ENCODE measurements at regions not wholly inside any gene's neighbourhood (a gene's known extent, or its start where the extent isn't known, plus 50 kb on each side); places are given as distances from the start of the nearest gene placed in this dataset.

DNA sequence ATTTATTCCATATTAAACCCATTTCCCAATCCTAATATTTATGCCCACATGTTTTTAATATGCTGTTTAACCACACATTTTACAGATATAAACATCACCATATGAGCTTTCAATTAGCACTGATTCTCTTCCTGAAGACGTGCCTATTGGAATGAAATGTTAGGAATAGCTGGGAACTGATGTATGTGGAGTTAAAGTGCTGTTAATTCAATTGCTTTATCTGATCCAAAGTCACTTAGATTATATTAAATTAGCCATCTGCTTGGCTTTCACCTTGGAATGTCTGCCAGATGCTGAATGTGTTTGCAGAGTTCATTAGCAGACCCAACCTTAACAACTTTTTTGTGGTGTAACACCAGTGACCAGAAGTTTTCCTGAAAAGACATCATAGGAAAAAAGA, 942.9 kb upstream of the KLHL29 start:
- BruUV-seq (replicated peaks): no TSS peak
- intact Hi-C loops (cut with micrococcal nuclease; ENCODE audit: unreplicated experiment): no loop called here
- ChIA-PET CTCF (no interaction called here), POLR2A (no interaction called here)
- DNase-seq (ENCODE audit: low read depth, low spot score): no peak
- in situ Hi-C loops (cut with HindIII; ENCODE audit: low pct_unique_long_range_greater_than_20kb, low sequenced_read_pairs): no loop called here
- H3K27me3 ChIP-seq (ENCODE audit: control insufficient read depth, insufficient read depth, low read length): no peaks in the 10 kb centered on the region
- no peak for ATAC-seq
- H3K4me1 ChIP-seq (ENCODE audit: control insufficient read depth, insufficient read depth, low read length): no peaks in the 10 kb centered on the region
- no peak overlapping the region for H3K4me3 ChIP-seq (ENCODE audit: low read depth in 2 of 2, low read length in 2 of 2)
- TF ChIP-seq SIN3A (IDR thresholded peaks at IDR 0.05; ENCODE audit: borderline replicate concordance, insufficient read depth, low read depth, low read length): no peak
- no peak overlapping the region for H3K27ac ChIP-seq (ENCODE audit: low read length)
- H3K9me3 ChIP-seq (ENCODE audit: control insufficient read depth, insufficient read depth, low read depth, low read length): peaks cover 3% of the 10 kb centered on the region; the same call in 1 of the 2 replicates
- no peaks in the 10 kb centered on the region for H3K36me3 ChIP-seq (ENCODE audit: control insufficient read depth, insufficient read depth, low read length)

DNA sequence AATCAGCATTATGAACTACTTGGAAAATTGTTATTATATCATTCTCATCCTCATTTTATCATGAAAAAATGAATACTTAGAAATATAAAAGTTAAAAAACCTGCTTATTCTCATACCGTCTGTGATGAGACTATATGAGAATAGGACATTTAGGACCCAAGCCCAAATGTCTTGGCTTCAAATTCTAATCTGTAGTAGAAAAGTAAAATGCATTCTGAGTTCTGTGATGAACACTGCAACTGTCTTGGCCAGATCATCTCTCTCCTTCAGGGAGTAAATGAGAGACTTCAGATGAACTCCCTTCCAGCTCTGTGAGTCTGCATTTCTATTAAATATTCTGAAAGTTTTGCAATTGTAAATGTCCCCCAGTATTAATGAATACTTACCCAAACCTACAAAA, 940.7 kb upstream of the KLHL29 start:
- Histone ChIP-seq H3K36me3 (ENCODE audit: control insufficient read depth, insufficient read depth, low read length) (no peaks in the 10 kb centered on the region), H3K4me3 (ENCODE audit: low read depth in 2 of 2, low read length in 2 of 2) (no peak overlapping the region), H3K9me3 (ENCODE audit: control insufficient read depth, insufficient read depth, low read depth, low read length) (peaks cover 3% of the 10 kb centered on the region; the same call in 1 of the 2 replicates), H3K27ac (ENCODE audit: low read length) (no peak overlapping the region), H3K27me3 (ENCODE audit: control insufficient read depth, insufficient read depth, low read length) (no peaks in the 10 kb centered on the region), H3K4me1 (ENCODE audit: control insufficient read depth, insufficient read depth, low read length) (no peaks in the 10 kb centered on the region)
- DNase-seq (ENCODE audit: low read depth, low spot score): no peak
- CTCF ChIA-PET: no interaction called here
- in situ Hi-C loops (cut with HindIII; ENCODE audit: low pct_unique_long_range_greater_than_20kb, low sequenced_read_pairs) (no loop called here), intact Hi-C loops (cut with micrococcal nuclease; ENCODE audit: unreplicated experiment) (no loop called here)
- TF ChIP-seq, protein P1, sequence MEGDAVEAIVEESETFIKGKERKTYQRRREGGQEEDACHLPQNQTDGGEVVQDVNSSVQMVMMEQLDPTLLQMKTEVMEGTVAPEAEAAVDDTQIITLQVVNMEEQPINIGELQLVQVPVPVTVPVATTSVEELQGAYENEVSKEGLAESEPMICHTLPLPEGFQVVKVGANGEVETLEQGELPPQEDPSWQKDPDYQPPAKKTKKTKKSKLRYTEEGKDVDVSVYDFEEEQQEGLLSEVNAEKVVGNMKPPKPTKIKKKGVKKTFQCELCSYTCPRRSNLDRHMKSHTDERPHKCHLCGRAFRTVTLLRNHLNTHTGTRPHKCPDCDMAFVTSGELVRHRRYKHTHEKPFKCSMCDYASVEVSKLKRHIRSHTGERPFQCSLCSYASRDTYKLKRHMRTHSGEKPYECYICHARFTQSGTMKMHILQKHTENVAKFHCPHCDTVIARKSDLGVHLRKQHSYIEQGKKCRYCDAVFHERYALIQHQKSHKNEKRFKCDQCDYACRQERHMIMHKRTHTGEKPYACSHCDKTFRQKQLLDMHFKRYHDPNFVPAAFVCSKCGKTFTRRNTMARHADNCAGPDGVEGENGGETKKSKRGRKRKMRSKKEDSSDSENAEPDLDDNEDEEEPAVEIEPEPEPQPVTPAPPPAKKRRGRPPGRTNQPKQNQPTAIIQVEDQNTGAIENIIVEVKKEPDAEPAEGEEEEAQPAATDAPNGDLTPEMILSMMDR (IDR thresholded peaks at IDR 0.05): no peak
- TF ChIP-seq SIN3A (IDR thresholded peaks at IDR 0.05; ENCODE audit: borderline replicate concordance, insufficient read depth, low read depth, low read length) (no peak), POLR2AphosphoS5 (IDR thresholded peaks at IDR 0.05; ENCODE audit: low read depth, low read length) (no peak), TCF7L2 (IDR thresholded peaks at IDR 0.05; ENCODE audit: low read depth, low read length) (no peak)
- TF ChIP-seq, protein P2, sequence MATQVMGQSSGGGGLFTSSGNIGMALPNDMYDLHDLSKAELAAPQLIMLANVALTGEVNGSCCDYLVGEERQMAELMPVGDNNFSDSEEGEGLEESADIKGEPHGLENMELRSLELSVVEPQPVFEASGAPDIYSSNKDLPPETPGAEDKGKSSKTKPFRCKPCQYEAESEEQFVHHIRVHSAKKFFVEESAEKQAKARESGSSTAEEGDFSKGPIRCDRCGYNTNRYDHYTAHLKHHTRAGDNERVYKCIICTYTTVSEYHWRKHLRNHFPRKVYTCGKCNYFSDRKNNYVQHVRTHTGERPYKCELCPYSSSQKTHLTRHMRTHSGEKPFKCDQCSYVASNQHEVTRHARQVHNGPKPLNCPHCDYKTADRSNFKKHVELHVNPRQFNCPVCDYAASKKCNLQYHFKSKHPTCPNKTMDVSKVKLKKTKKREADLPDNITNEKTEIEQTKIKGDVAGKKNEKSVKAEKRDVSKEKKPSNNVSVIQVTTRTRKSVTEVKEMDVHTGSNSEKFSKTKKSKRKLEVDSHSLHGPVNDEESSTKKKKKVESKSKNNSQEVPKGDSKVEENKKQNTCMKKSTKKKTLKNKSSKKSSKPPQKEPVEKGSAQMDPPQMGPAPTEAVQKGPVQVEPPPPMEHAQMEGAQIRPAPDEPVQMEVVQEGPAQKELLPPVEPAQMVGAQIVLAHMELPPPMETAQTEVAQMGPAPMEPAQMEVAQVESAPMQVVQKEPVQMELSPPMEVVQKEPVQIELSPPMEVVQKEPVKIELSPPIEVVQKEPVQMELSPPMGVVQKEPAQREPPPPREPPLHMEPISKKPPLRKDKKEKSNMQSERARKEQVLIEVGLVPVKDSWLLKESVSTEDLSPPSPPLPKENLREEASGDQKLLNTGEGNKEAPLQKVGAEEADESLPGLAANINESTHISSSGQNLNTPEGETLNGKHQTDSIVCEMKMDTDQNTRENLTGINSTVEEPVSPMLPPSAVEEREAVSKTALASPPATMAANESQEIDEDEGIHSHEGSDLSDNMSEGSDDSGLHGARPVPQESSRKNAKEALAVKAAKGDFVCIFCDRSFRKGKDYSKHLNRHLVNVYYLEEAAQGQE (IDR thresholded peaks at IDR 0.05; ENCODE audit: insufficient read depth in 1 of 2, low read depth in 2 of 2, low read length in 1 of 2): no peak
- POLR2A ChIA-PET: no interaction called here
- BruUV-seq (replicated peaks): no TSS peak
- no peak for ATAC-seq

DNA sequence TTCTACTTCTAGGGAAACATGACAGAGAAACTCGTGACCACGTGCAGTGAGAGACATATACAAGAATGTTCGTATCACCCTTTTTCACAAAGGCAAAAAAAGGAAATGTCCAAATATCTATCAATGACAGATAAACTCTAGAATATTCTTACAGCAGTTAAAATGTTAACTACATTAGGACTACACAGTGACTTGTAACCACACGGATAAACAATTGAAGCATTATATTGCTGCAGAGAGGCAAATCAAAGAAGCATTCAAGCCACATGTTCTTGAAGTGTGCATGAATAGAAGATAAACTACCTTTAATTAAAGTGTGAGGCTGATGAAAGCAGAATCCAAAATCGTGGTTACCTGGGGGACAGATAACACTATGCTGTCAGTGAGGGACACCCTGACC, 935.3 kb upstream of the KLHL29 start:
- no TSS peak for BruUV-seq (replicated peaks)
- Histone ChIP-seq H3K27ac (ENCODE audit: low read length) (no peak overlapping the region), H3K4me1 (ENCODE audit: control insufficient read depth, insufficient read depth, low read length) (no peaks in the 10 kb centered on the region), H3K4me3 (ENCODE audit: low read depth in 2 of 2, low read length in 2 of 2) (no peak overlapping the region), H3K27me3 (ENCODE audit: control insufficient read depth, insufficient read depth, low read length) (no peaks in the 10 kb centered on the region), H3K36me3 (ENCODE audit: control insufficient read depth, insufficient read depth, low read length) (no peaks in the 10 kb centered on the region), H3K9me3 (ENCODE audit: control insufficient read depth, insufficient read depth, low read depth, low read length) (peaks cover 3% of the 10 kb centered on the region; the same call in 1 of the 2 replicates)
- no peak for DNase-seq (ENCODE audit: low read depth, low spot score)
- no peak for ATAC-seq
- intact Hi-C loops (cut with micrococcal nuclease; ENCODE audit: unreplicated experiment): no loop called here
- no peak for TF ChIP-seq TCF7L2 (IDR thresholded peaks at IDR 0.05; ENCODE audit: low read depth, low read length)
- TF ChIP-seq, protein P1 (IDR thresholded peaks at IDR 0.05): no peak
- no peak for TF ChIP-seq SIN3A (IDR thresholded peaks at IDR 0.05; ENCODE audit: borderline replicate concordance, insufficient read depth, low read depth, low read length)
- TF ChIP-seq, protein P2 (IDR thresholded peaks at IDR 0.05; ENCODE audit: insufficient read depth in 1 of 2, low read depth in 2 of 2, low read length in 1 of 2): no peak
- TF ChIP-seq POLR2AphosphoS5 (IDR thresholded peaks at IDR 0.05; ENCODE audit: low read depth, low read length): no peak
- ChIA-PET CTCF (no interaction called here), POLR2A (no interaction called here)
- in situ Hi-C loops (cut with HindIII; ENCODE audit: low pct_unique_long_range_greater_than_20kb, low sequenced_read_pairs): no loop called here

Data from Panc1 (cell line).